ENCODE measurements at regions not wholly inside any gene's neighbourhood (a gene's known extent, or its start where the extent isn't known, plus 50 kb on each side); places are given as distances from the start of the nearest gene placed in this dataset.

DNA sequence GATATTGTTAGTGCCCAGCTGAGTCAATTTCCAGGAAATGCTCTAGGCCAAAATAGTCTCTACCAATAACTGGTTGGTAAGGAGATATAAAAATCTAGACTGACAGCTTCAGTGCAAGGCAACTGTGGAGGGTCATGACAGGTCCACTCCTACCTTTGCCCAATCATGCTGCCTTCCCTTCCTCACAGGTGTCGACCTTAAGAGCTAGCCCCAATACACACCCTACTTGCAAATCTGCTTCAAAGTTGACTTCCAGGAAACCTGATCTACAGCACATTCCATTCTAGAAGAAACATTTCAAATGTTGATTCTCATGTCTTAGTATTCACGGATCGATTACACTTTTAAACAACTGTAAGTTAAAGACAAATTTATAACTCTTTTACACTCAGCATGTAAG lies 1455.5 kb downstream of the TECRL start:
- H3K9me3 ChIP-seq = no peaks in the 10 kb centered on the region
- TF ChIP-seq EP300 (IDR thresholded peaks at IDR 0.05; ENCODE audit: low read depth) (no peak), POLR2AphosphoS5 (IDR thresholded peaks at IDR 0.05) (no peak), POLR2A (IDR thresholded peaks at IDR 0.05) (no peak)
- TF ChIP-seq, protein P1, sequence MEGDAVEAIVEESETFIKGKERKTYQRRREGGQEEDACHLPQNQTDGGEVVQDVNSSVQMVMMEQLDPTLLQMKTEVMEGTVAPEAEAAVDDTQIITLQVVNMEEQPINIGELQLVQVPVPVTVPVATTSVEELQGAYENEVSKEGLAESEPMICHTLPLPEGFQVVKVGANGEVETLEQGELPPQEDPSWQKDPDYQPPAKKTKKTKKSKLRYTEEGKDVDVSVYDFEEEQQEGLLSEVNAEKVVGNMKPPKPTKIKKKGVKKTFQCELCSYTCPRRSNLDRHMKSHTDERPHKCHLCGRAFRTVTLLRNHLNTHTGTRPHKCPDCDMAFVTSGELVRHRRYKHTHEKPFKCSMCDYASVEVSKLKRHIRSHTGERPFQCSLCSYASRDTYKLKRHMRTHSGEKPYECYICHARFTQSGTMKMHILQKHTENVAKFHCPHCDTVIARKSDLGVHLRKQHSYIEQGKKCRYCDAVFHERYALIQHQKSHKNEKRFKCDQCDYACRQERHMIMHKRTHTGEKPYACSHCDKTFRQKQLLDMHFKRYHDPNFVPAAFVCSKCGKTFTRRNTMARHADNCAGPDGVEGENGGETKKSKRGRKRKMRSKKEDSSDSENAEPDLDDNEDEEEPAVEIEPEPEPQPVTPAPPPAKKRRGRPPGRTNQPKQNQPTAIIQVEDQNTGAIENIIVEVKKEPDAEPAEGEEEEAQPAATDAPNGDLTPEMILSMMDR (IDR thresholded peaks at IDR 0.05) = no peak
- intact Hi-C loops (cut with DNase I; ENCODE audit: low total_unique reads) (no loop called here), in situ Hi-C loops (cut with MboI; ENCODE audit: low pct_ligation_motif_present in 1 of 4, low pct_unique_long_range_greater_than_20kb in 1 of 4, low sequenced_read_pairs in 3 of 4) (loop anchor here in 1 of 4 donors (10.0 kb wide), 1 partner anchor 61 kb away; no protein-coding TSS in a partner anchor)
- no peaks in the 10 kb centered on the region for H3K27me3 ChIP-seq
- H3K36me3 ChIP-seq = no peaks in the 10 kb centered on the region
- 72 to 76% methylated on average over 3 of the region's 3 CpGs for WGBS, 2 donors (ENCODE audit: low coverage in 1 of 2)
- DNase-seq = no peak
- no peak overlapping the region for H3K27ac ChIP-seq
- H3K4me1 ChIP-seq = no peaks in the 10 kb centered on the region
- H3K4me3 ChIP-seq = no peak overlapping the region

DNA sequence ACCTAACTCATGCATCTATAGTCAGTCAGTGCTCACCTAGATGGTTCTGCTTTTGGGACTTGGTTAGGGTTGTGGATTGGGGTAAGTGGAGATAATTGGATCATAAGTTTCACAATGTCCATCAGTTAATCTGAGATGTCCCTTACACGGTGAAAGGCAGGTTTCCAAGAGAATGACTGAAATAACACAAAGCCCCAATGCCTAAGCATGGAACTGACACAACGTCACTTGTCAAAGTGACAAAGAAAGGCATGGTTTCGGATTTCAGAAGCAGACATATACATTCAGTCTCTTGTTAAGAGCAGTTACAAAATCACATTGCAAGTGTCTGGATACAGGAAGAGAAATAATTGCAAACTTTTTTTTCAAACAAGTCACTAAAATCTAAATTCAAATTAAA lies 1456.9 kb downstream of the TECRL start:
- Histone ChIP-seq H3K36me3 (no peaks in the 10 kb centered on the region), H3K9me3 (no peaks in the 10 kb centered on the region), H3K27me3 (no peaks in the 10 kb centered on the region), H3K4me1 (no peaks in the 10 kb centered on the region), H3K27ac (no peak overlapping the region), H3K4me3 (no peak overlapping the region)
- in situ Hi-C loops (cut with MboI; ENCODE audit: low pct_ligation_motif_present in 1 of 4, low pct_unique_long_range_greater_than_20kb in 1 of 4, low sequenced_read_pairs in 3 of 4) (loop anchor here in 1 of 4 donors (10.0 kb wide), 1 partner anchor 62 kb away; no protein-coding TSS in a partner anchor), intact Hi-C loops (cut with DNase I; ENCODE audit: low total_unique reads) (no loop called here)
- DNase-seq = no peak
- 62 to 80% methylated on average over 3 of the region's 3 CpGs for WGBS, 2 donors (ENCODE audit: low coverage in 1 of 2)
- TF ChIP-seq, protein P1 (IDR thresholded peaks at IDR 0.05) = no peak
- TF ChIP-seq POLR2A (IDR thresholded peaks at IDR 0.05) (no peak), EP300 (IDR thresholded peaks at IDR 0.05; ENCODE audit: low read depth) (no peak), POLR2AphosphoS5 (IDR thresholded peaks at IDR 0.05) (no peak)

DNA sequence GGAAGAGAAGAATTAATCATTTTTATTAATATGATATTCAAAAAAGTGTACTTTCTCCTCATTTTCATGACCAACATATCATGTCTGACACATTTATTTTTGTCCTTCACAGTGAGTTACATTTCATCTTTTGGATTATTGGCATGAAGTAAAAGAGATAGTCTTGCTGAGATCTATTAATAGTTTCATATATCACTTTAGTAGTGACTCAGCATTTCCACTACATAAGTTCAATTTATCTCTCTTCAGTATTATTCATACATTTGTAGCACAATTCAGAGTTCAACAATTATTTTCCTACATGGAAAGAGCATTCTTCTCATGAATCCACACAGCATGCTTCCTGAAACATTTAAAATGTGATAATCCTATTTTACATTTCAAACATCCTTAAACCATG lies 1461.1 kb downstream of the TECRL start:
- in situ Hi-C loops (cut with MboI; ENCODE audit: low pct_ligation_motif_present in 1 of 4, low pct_unique_long_range_greater_than_20kb in 1 of 4, low sequenced_read_pairs in 3 of 4) (no loop called here), intact Hi-C loops (cut with DNase I; ENCODE audit: low total_unique reads) (no loop called here)
- Histone ChIP-seq H3K27me3 (no peaks in the 10 kb centered on the region), H3K4me3 (no peak overlapping the region), H3K36me3 (no peaks in the 10 kb centered on the region), H3K4me1 (no peaks in the 10 kb centered on the region), H3K27ac (no peak overlapping the region), H3K9me3 (no peaks in the 10 kb centered on the region)
- no peak for DNase-seq
- TF ChIP-seq POLR2AphosphoS5 (IDR thresholded peaks at IDR 0.05) = no peak
- TF ChIP-seq POLR2A (IDR thresholded peaks at IDR 0.05) = no peak
- TF ChIP-seq, protein P1 (IDR thresholded peaks at IDR 0.05) = no peak
- no peak for TF ChIP-seq EP300 (IDR thresholded peaks at IDR 0.05; ENCODE audit: low read depth)

DNA sequence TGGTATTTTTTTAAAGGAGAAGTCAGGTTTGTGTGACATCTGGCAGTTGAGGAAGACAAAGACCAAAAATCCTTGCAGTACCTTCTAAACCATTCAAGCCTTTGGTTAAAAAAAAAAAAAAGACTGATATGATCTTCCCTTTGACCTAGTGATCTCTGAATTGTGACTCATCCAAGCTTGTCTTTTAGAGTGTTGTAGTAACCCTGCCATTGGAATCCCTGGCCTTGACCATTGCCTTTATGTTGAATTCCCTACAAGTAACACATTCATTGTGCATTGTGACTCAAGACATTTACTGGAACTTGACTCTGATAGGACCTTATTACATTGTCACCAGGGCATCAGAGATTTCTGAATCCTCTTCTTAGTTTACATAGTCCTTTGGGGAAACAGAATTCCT lies 1469.0 kb downstream of the TECRL start:
- Histone ChIP-seq H3K9me3 (no peaks in the 10 kb centered on the region), H3K36me3 (no peaks in the 10 kb centered on the region), H3K4me1 (no peaks in the 10 kb centered on the region), H3K4me3 (no peak overlapping the region), H3K27me3 (no peaks in the 10 kb centered on the region), H3K27ac (no peak overlapping the region)
- in situ Hi-C loops (cut with MboI; ENCODE audit: low pct_ligation_motif_present in 1 of 4, low pct_unique_long_range_greater_than_20kb in 1 of 4, low sequenced_read_pairs in 3 of 4) = no loop called here
- DNase-seq = no peak
- TF ChIP-seq EP300 (IDR thresholded peaks at IDR 0.05; ENCODE audit: low read depth) (no peak), POLR2A (IDR thresholded peaks at IDR 0.05) (no peak), POLR2AphosphoS5 (IDR thresholded peaks at IDR 0.05) (no peak)
- TF ChIP-seq, protein P1 (IDR thresholded peaks at IDR 0.05) = no peak
- intact Hi-C loops (cut with DNase I; ENCODE audit: low total_unique reads) = no loop called here
